Neural progenitor cell (in vitro differentiated cells): ENCODE measurements at regions not wholly inside any gene's neighbourhood (a gene's known extent, or its start where the extent isn't known, plus 50 kb on each side); places are given as distances from the start of the nearest gene placed in this dataset.

Experiments used
- CTCF ChIP-seq: fragments of 200-600 bp; sonication (generic); IDR thresholded peaks from 2 replicates; pipeline ENCODE4 v1.5.1; 2017; ENCODE audit warnings: antibody characterized with exemption, mild to moderate bottlenecking
- EZH2 ChIP-seq: fragments of 200-600 bp; sonication (generic); IDR thresholded peaks from 2 replicates; pipeline ENCODE4 v1.6.1; 2017; ENCODE audit warnings: antibody characterized with exemption, mild to moderate bottlenecking, moderate library complexity

- TF ChIP-seq CTCF (no peak), EZH2 (no peak)
Observed at GRCh38 chr18:10350661-10351060, 103.8 kb upstream of the APCDD1 start.
